ENCODE measurements at regions not wholly inside any gene's neighbourhood (a gene's known extent, or its start where the extent isn't known, plus 50 kb on each side); places are given as distances from the start of the nearest gene placed in this dataset.

- Histone ChIP-seq H3K9ac (ENCODE audit: insufficient read depth in 1 of 2, low read depth in 2 of 2, low read length in 2 of 2) (no peak overlapping the region), H3K79me2 (ENCODE audit: control insufficient read depth, insufficient read depth, low read length) (no peaks in the 10 kb centered on the region), H3K4me3 (no peak overlapping the region), H3K9me1 (ENCODE audit: control insufficient read depth, insufficient read depth, low read length) (no peaks in the 10 kb centered on the region), H4K20me1 (replicated peaks; ENCODE audit: control insufficient read depth, insufficient read depth, low read length) (no peaks in the 10 kb centered on the region), H3K4me2 (ENCODE audit: insufficient read depth, low read length) (no peak overlapping the region), H2AFZ (ENCODE audit: low read depth, low read length) (no peak overlapping the region), H3K27ac (ENCODE audit: extremely low read depth, low read depth, low read length) (no peak overlapping the region), H3K27me3 (ENCODE audit: control insufficient read depth in 2 of 2, insufficient read depth in 2 of 2, low read length in 2 of 2) (no peaks in the 10 kb centered on the region), H3K36me3 (ENCODE audit: control insufficient read depth, insufficient read depth, low read length) (no peaks in the 10 kb centered on the region), H3K4me1 (replicated peaks in 1 of 2; ENCODE audit: control insufficient read depth in 2 of 2, insufficient read depth in 2 of 2, low read length in 2 of 2) (no peaks in the 10 kb centered on the region), H3K9me3 (replicated peaks; ENCODE audit: control insufficient read depth, insufficient read depth, low read depth, low read length) (no peaks in the 10 kb centered on the region)
- intact Hi-C loops (cut with micrococcal nuclease) (no loop called here), in situ Hi-C loops (cut with MboI) (no loop called here)
- ChIA-PET CTCF (ENCODE audit: low intra/inter-chr PET ratio) (no interaction called here), POLR2A (no interaction called here)
- no TSS peak for BruUV-seq (replicated peaks)
- DNase-seq (ENCODE audit: extremely low read depth in 1 of 4, low spot score in 3 of 4) (no peak), FAIRE-seq (no peak), ATAC-seq (no peak)
- TF ChIP-seq MED1 (CRISPR knock-in tag; IDR thresholded peaks at IDR 0.05; ENCODE audit: borderline replicate concordance) (no peak), NFRKB (IDR thresholded peaks at IDR 0.05; ENCODE audit: low read depth) (no peak), SP2 (IDR thresholded peaks at IDR 0.05; ENCODE audit: extremely low read depth, low read depth, low read length, poor library complexity, severe bottlenecking) (no peak), HNRNPUL1 (IDR thresholded peaks at IDR 0.05; ENCODE audit: low read length) (no peak), PML (IDR thresholded peaks at IDR 0.05; ENCODE audit: low read length) (no peak), THRAP3 (IDR thresholded peaks at IDR 0.05; ENCODE audit: borderline replicate concordance) (no peak), ETV6 (IDR thresholded peaks at IDR 0.05; ENCODE audit: borderline replicate concordance in 1 of 2, low read depth in 2 of 2, low read length in 1 of 2) (no peak), ETV6 (CRISPR knock-in tag; IDR thresholded peaks at IDR 0.05; ENCODE audit: borderline replicate concordance) (no peak), ZNF584 (CRISPR knock-in tag; IDR thresholded peaks at IDR 0.05; ENCODE audit: low read depth) (no peak), SFPQ (IDR thresholded peaks at IDR 0.05; ENCODE audit: low read depth, low read length) (no peak), HMGN3 (IDR thresholded peaks at IDR 0.05; ENCODE audit: borderline replicate concordance, extremely low read depth, insufficient read length, low read depth, low read length) (no peak), ZNF165 (CRISPR knock-in tag; IDR thresholded peaks at IDR 0.05; ENCODE audit: borderline replicate concordance) (no peak), NELFE (IDR thresholded peaks at IDR 0.05; ENCODE audit: insufficient read depth, insufficient read length) (no peak), MXI1 (IDR thresholded peaks at IDR 0.05; ENCODE audit: low read depth, low read length) (no peak), CEBPG (CRISPR knock-in tag; IDR thresholded peaks at IDR 0.05) (no peak), CEBPG (tag; conservative IDR thresholded peaks at IDR 0.05 in 1 of 2, IDR thresholded peaks at IDR 0.05 in 1 of 2) (no peak)
- TF ChIP-seq, protein P1, sequence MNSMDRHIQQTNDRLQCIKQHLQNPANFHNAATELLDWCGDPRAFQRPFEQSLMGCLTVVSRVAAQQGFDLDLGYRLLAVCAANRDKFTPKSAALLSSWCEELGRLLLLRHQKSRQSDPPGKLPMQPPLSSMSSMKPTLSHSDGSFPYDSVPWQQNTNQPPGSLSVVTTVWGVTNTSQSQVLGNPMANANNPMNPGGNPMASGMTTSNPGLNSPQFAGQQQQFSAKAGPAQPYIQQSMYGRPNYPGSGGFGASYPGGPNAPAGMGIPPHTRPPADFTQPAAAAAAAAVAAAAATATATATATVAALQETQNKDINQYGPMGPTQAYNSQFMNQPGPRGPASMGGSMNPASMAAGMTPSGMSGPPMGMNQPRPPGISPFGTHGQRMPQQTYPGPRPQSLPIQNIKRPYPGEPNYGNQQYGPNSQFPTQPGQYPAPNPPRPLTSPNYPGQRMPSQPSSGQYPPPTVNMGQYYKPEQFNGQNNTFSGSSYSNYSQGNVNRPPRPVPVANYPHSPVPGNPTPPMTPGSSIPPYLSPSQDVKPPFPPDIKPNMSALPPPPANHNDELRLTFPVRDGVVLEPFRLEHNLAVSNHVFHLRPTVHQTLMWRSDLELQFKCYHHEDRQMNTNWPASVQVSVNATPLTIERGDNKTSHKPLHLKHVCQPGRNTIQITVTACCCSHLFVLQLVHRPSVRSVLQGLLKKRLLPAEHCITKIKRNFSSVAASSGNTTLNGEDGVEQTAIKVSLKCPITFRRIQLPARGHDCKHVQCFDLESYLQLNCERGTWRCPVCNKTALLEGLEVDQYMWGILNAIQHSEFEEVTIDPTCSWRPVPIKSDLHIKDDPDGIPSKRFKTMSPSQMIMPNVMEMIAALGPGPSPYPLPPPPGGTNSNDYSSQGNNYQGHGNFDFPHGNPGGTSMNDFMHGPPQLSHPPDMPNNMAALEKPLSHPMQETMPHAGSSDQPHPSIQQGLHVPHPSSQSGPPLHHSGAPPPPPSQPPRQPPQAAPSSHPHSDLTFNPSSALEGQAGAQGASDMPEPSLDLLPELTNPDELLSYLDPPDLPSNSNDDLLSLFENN (IDR thresholded peaks at IDR 0.05; ENCODE audit: low read depth in 2 of 2, low read length in 2 of 2), result no peak
- TF ChIP-seq, protein P2, sequence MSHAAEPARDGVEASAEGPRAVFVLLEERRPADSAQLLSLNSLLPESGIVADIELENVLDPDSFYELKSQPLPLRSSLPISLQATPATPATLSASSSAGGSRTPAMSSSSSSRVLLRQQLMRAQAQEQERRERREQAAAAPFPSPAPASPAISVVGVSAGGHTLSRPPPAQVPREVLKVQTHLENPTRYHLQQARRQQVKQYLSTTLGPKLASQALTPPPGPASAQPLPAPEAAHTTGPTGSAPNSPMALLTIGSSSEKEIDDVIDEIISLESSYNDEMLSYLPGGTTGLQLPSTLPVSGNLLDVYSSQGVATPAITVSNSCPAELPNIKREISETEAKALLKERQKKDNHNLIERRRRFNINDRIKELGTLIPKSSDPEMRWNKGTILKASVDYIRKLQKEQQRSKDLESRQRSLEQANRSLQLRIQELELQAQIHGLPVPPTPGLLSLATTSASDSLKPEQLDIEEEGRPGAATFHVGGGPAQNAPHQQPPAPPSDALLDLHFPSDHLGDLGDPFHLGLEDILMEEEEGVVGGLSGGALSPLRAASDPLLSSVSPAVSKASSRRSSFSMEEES (CRISPR knock-in tag; IDR thresholded peaks at IDR 0.05), result no peak
Observed at GRCh38 chrX:34576864-34577263, 80.2 kb downstream of the TMEM47 start.

All from K562 (cell line).